WTC11 (cell line): ENCODE measurements at regions not wholly inside any gene's neighbourhood (a gene's known extent, or its start where the extent isn't known, plus 50 kb on each side); places are given as distances from the start of the nearest gene placed in this dataset.

Experiments used
- ETV6 ChIP-seq: sonication (generic); formaldehyde crosslinking; IDR thresholded peaks from 2 replicates; pipeline ENCODE4 v1.8.1; 2022; ENCODE audit warnings: mild to moderate bottlenecking, missing genetic modification reagents
- JAZF1 ChIP-seq: fragments of 250-450 bp; sonication (Bioruptor Pico); IDR thresholded peaks from 2 replicates; pipeline ENCODE4 v1.9.0; 2021; ENCODE audit warnings: moderate library complexity, mild to moderate bottlenecking, inconsistent platforms
- USF2 ChIP-seq: sonication (generic); formaldehyde crosslinking; IDR thresholded peaks from 2 replicates; pipeline ENCODE4 v1.8.1; 2023; ENCODE audit warnings: mild to moderate bottlenecking, missing genetic modification reagents, moderate library complexity
- ZNF232 ChIP-seq: sonication (generic); formaldehyde crosslinking; IDR thresholded peaks from 2 replicates; pipeline ENCODE4 v1.8.0; 2022; ENCODE audit warnings: mild to moderate bottlenecking, missing genetic modification reagents
- TF ChIP-seq, protein P1 (sequence below): fragments of 200-600 bp; IDR thresholded peaks from 2 replicates; pipeline ENCODE4 v1.8.0; 2022; ENCODE audit warnings: antibody characterized with exemption
- TF ChIP-seq, protein P2 (sequence below): sonication (generic); formaldehyde crosslinking; IDR thresholded peaks from 2 replicates; pipeline ENCODE4 v1.8.1; 2022; ENCODE audit warnings: low read depth, missing genetic modification reagents, borderline replicate concordance
- TF ChIP-seq, protein P3 (sequence below): sonication (generic); formaldehyde crosslinking; IDR thresholded peaks from 2 replicates; pipeline ENCODE4 v1.8.0; 2022; ENCODE audit warnings: mild to moderate bottlenecking, missing genetic modification reagents

- TF ChIP-seq, protein P1, sequence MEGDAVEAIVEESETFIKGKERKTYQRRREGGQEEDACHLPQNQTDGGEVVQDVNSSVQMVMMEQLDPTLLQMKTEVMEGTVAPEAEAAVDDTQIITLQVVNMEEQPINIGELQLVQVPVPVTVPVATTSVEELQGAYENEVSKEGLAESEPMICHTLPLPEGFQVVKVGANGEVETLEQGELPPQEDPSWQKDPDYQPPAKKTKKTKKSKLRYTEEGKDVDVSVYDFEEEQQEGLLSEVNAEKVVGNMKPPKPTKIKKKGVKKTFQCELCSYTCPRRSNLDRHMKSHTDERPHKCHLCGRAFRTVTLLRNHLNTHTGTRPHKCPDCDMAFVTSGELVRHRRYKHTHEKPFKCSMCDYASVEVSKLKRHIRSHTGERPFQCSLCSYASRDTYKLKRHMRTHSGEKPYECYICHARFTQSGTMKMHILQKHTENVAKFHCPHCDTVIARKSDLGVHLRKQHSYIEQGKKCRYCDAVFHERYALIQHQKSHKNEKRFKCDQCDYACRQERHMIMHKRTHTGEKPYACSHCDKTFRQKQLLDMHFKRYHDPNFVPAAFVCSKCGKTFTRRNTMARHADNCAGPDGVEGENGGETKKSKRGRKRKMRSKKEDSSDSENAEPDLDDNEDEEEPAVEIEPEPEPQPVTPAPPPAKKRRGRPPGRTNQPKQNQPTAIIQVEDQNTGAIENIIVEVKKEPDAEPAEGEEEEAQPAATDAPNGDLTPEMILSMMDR, result no peak
- no peak for TF ChIP-seq ZNF232
- no peak for TF ChIP-seq JAZF1 (CRISPR knock-in tag)
- TF ChIP-seq, protein P2, sequence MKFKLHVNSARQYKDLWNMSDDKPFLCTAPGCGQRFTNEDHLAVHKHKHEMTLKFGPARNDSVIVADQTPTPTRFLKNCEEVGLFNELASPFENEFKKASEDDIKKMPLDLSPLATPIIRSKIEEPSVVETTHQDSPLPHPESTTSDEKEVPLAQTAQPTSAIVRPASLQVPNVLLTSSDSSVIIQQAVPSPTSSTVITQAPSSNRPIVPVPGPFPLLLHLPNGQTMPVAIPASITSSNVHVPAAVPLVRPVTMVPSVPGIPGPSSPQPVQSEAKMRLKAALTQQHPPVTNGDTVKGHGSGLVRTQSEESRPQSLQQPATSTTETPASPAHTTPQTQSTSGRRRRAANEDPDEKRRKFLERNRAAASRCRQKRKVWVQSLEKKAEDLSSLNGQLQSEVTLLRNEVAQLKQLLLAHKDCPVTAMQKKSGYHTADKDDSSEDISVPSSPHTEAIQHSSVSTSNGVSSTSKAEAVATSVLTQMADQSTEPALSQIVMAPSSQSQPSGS (CRISPR knock-in tag), result no peak
- TF ChIP-seq USF2 (CRISPR knock-in tag), result no peak
- TF ChIP-seq, protein P3, sequence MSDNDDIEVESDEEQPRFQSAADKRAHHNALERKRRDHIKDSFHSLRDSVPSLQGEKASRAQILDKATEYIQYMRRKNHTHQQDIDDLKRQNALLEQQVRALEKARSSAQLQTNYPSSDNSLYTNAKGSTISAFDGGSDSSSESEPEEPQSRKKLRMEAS (CRISPR knock-in tag), result no peak
- no peak for TF ChIP-seq ETV6
Observed at GRCh38 chr5:145586661-145587307, 248.4 kb downstream of the PRELID2 start.
